ENCODE measurements at regions not wholly inside any gene's neighbourhood (a gene's known extent, or its start where the extent isn't known, plus 50 kb on each side); places are given as distances from the start of the nearest gene placed in this dataset.
"Not testable (repeated sequence)": the region's sequence is repeated elsewhere in the genome, so short reads cannot be mapped to it uniquely, and the experiment has no call there.

DNA sequence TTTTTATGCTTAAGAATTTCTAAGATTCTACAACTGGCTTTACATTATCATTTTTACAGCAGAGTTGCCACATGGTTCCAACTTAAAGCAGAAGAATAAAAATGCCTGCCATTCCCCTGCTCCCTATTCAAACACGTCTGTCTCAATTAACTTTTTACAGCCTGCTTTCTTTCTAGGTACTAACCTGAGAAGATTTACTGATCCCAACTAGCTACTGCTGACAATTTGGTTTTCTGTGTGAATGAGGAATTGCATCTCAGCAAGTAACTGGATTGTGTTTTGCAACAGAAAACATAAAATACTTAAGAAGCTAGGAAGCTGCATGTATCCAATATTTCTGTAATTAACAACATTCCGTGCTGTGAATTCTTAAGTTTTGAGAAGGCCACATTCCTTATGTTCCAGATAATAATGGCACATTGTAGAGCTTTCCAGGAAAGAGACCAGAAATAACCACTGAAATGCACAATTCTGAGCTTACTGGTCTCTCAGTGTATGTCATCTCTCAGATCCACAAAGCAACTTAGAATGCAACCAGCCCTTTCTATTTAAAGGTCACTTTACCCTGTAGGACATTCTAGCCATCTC is 306.8 kb upstream of the NMUR2 start:
- DNase-seq, result no peak

- DNase-seq, result no peak
Observed at GRCh38 chr5:152717393-152717792, 312.3 kb upstream of the NMUR2 start.

DNA sequence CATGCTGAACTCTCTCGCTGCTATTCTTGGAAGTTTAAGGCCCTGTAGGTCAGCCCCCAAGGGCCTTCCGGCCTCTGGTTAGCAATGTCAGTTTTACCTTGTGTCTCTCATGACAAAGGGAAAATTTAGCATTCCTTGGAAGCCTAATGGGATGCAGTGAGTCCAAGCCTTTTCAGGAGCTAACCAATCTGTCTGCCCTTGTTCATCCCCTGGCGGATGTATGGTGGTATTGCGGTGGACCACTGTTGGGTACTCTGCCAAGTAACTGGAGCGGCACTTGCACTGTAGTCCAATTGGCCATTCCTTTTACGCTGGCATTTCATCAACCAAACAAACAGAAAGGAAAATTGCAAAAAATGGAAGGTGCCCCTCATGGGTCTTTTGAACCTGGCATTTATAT is 318.4 kb upstream of the NMUR2 start:
- DNase-seq, result no peak

GRCh38 chr5:152730176-152730575 is 325.1 kb upstream of the NMUR2 start:
- no peak for DNase-seq

GRCh38 chr5:152736906-152737305 is 331.8 kb upstream of the NMUR2 start:
- DNase-seq, result no peak

DNA sequence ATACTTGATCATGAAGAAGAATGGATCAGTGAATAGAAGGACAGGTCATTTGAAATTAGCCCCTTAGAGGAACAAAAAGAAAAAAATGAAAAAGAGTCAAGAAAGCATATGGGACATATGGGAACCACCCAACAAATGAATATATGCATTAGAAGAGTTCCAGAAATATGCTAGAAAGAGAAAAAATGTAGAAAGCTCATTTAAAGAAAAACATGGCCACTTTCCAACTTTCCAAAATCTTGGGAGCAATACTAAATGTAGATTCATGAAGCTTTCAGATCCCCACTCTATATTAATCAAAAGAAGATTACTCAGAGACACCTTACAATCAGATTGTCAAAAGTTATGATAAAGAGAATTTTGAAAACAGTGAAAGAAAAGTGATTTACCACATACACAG is 334.8 kb upstream of the NMUR2 start:
- no peak for DNase-seq

DNA sequence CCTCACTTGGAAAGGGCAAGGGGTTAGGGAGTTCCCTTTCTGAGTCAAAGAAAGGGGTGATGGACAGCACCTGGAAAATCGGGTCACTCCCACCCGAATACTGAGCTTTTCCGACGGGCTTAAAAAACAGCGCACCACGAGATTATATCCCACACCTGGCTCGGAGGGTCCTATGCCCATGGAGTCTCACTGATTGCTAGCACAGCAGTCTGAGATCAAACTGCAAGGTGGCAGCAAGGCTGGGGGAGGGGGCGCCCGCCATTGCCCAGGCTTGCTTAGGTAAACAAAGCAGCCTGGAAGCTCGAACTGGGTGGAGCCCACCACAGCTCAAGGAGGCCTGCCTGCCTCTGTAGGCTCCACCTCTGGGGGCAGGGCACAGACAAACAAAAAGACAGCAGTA is 336.0 kb upstream of the NMUR2 start:
- not testable (repeated sequence) for DNase-seq

- not testable (repeated sequence) for DNase-seq
Observed at GRCh38 chr5:152787709-152788217, 382.7 kb upstream of the NMUR2 start.

DNA sequence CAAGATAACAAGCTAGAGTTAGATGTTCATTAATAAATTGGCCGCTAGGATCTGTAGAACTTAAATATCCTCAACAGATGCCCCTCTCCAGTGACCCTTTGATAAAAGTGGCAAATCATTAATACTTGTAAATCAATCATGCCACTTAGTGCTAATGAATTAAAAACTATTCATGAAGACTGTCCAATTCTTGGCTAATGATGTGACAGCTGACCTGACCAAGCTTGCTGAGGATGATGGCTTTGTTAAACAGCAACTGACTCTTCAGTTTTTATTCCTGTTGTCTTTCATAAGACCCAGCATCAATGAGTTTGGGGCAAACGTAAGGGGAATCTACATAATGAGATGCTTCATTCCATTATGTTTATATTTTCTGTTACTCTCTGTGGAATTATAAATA is 396.8 kb upstream of the NMUR2 start:
- no peak for DNase-seq

- no peak for DNase-seq
Observed at GRCh38 chr5:152804179-152804578, 399.1 kb upstream of the NMUR2 start.

DNA sequence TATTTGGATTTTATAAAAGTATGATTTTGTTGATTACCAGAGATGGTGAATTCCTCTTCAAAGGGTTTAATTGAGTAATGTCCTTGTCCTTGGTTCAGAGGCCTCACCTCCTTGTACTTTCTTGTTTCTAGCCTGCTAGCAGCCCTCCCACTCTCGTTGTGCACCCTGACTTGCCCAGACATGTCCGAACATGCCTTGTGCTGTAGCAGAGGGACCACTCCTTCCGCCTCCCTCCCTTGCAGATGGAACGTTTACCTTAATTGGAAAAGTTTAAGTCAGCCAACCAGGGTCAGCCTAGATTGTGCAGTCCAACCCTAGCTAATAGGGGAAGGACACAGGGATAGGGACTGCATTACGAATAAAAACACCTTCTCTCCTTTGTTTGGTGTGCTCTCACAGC is 406.9 kb upstream of the NMUR2 start:
- no peak for DNase-seq

DNA sequence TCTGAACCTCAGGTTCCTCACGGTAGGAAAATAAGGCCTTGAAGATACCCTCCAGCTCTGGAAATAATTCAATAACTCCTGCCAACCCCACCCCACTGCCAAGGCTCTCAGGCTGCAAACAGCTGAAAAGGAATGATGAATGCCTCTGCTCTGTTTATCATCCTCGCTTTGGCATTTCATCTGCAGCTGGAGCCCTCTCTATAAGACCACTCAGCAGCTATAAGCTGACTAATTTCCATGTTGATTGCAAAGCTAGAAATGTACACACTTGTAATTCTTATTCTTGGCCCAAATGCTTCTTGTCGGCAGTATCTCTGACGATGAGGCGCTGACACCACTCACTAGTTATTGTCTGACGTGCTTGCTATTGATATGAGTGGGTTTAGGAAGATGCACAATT is 408.4 kb upstream of the NMUR2 start:
- DNase-seq, result no peak

GRCh38 chr5:152819891-152820290 is 414.8 kb upstream of the NMUR2 start:
- DNase-seq, result no peak

GRCh38 chr5:152824316-152824715 is 419.2 kb upstream of the NMUR2 start:
- DNase-seq, result no peak

GRCh38 chr5:152838241-152838786 is 433.2 kb upstream of the NMUR2 start:
- DNase-seq, result no peak

GRCh38 chr5:152844713-152845112 is 439.6 kb upstream of the NMUR2 start:
- DNase-seq, result no peak

DNA sequence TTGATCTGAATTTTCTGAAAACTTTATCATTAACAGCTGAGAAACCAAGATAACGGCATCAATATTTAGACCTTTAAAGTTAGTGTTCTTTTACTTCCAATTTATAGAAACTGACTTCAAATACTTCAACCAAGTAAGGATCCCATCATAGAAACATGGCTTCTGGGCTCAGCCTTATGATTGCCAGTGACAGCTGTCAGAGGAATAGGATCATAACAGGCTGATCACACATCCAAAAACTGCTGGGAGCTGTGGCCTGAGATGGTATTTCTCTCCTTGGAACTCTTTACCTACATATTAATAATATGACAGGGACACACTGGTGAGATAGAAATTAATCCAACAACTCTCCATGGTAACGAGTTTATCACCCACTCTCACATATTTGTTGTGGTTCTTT is 448.3 kb upstream of the NMUR2 start:
- DNase-seq, result no peak

- no peak for DNase-seq
Observed at GRCh38 chr5:152855441-152855840, 450.4 kb upstream of the NMUR2 start.

DNA sequence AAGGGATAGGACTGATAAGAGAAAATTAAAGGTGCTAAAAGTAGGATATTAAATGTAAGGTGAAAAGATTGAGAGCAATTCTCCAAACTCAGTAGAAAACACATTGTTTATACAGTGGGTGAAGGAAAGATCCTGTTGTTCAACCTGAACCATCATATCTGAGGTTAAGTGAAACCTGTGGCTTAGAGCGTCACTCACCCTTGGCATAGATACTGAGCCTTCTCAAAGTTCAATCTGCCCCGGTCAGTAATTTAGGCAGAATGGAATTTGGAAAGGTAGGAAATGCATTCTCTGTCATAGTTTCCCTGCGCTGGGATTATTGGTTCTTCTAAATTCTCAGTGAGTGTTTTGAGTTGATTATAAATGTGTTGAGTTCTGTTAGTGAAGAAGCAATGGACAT is 456.2 kb upstream of the NMUR2 start:
- DNase-seq, result no peak

- DNase-seq, result no peak
Observed at GRCh38 chr5:152864447-152864846, 459.4 kb upstream of the NMUR2 start.

GRCh38 chr5:152864991-152865390 is 459.9 kb upstream of the NMUR2 start:
- DNase-seq, result no peak

DNA sequence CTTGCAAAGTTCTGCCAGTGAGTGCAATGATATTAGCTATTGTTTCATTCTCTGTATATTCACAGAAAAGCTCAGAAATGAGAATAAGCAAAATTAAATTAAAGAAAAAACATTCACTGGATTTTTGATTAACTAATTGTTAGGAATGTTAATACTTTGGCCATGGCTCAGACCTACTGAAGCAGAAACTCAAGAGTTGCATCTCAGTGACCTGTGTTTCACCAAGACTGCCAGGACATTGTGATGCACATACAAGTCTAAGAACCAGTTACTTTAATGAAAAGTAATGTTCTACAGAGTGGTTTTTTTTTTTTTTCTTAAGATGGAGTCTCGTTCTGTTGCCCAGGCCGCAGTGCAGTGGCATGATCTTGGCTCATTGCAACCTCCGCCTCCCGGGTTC is 464.9 kb upstream of the NMUR2 start:
- DNase-seq, result no peak

DNA sequence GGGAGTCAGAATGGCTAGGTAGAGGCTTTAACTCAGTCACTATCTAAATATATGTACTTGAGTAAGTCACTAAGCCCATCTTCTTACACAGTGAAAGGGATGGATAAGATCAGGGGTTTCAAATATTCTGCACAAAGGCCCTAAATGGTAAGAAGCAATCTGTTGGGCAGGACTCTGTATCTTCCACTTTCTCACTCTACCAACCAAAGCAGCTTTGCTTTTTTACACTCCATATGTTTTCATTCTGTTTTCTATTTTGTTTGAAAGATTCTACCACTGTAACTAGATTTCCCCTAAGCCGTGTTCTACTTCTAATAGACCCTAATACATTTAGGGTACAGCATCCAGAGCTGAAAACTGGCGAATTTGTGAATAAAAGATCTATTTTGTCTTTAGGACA is 477.5 kb upstream of the NMUR2 start:
- DNase-seq, result no peak

GRCh38 chr5:152883066-152883775 is 478.1 kb upstream of the NMUR2 start:
- DNase-seq, result no peak

- DNase-seq, result no peak
Observed at GRCh38 chr5:152884006-152884405, 478.9 kb upstream of the NMUR2 start.

All from NCI-H510A (cell line).